CD4-positive, alpha-beta T cell (primary cell): ENCODE measurements at regions not wholly inside any gene's neighbourhood (a gene's known extent, or its start where the extent isn't known, plus 50 kb on each side); places are given as distances from the start of the nearest gene placed in this dataset.

ENCODE experiments used
- ATAC-seq: fragments of 200-7000 bp; cut with Tn5 transposase; one replicate; pipeline ENCODE4 v1.10.0; 2022; ENCODE audit warnings: mild to moderate bottlenecking; ENCODE audit not compliant: poor library complexity
- CTCF ChIA-PET: fragments of 350-600 bp; sonication (Branson Sonifier 250); formaldehyde crosslinking; loops from one replicate; lab custom pipeline; 2021; ENCODE audit warnings: antibody characterized with exemption, inconsistent platforms; lab: Charles Lee
- POLR2A ChIA-PET: fragments of 350-600 bp; sonication (Branson Sonifier 250); formaldehyde crosslinking; loops from one replicate; lab custom pipeline; 2021; ENCODE audit warnings: antibody characterized with exemption, inconsistent platforms; lab: Charles Lee
- DNase-seq, 14 experiments: peaks; one replicate each; pipeline ENCODE4 v3.0.0-alpha.2; 2013 to 2020; ENCODE audit warnings: mixed read lengths in 2 of 14
- H3K27ac ChIP-seq, 2 donors: one replicate each; pipeline versions ENCODE4 v1.5.1 to v1.7.0; 2013; ENCODE audit warnings: low read length in 2 of 2, low read depth in 1 of 2, mild to moderate bottlenecking in 1 of 2
- H3K27me3 ChIP-seq, 2 experiments: 1 replicate in 1 of 2; 2 replicates in 1 of 2; pipeline versions ENCODE4 v1.6.1 to v1.7.0; 2013; ENCODE audit warnings: low read length in 2 of 2, control low read depth in 1 of 2, mild to moderate bottlenecking in 1 of 2, moderate library complexity in 1 of 2; ENCODE audit not compliant: insufficient read depth in 2 of 2, control insufficient read depth in 1 of 2
- H3K36me3 ChIP-seq: one replicate; pipeline ENCODE4 v1.6.1; 2013; ENCODE audit warnings: low read length, control low read depth; ENCODE audit not compliant: insufficient read depth
- H3K4me1 ChIP-seq: one replicate; pipeline ENCODE4 v1.6.1; 2013; ENCODE audit warnings: low read length, control low read depth; ENCODE audit not compliant: insufficient read depth
- H3K4me3 ChIP-seq: one replicate; pipeline ENCODE4 v1.5.1; 2013; ENCODE audit warnings: mild to moderate bottlenecking, low read length, moderate library complexity
- H3K9me3 ChIP-seq, 2 experiments: 1 replicate in 1 of 2; 2 replicates in 1 of 2; pipeline versions ENCODE4 v1.6.1 to v1.7.0; 2013; ENCODE audit warnings: low read length in 2 of 2, mild to moderate bottlenecking in 2 of 2, control low read depth in 1 of 2, moderate library complexity in 1 of 2; ENCODE audit not compliant: control insufficient read depth in 1 of 2, insufficient read depth in 1 of 2
- H3K27ac Mint-ChIP-seq: one replicate; pipeline ENCODE4 v1.8.0; 2020; ENCODE audit warnings: mixed read lengths
- H3K27me3 Mint-ChIP-seq: one replicate; pipeline ENCODE4 v1.8.0; 2021; ENCODE audit warnings: mixed read lengths
- H3K36me3 Mint-ChIP-seq: one replicate; pipeline ENCODE4 v1.8.0; 2021; ENCODE audit warnings: low read depth, mixed read lengths
- H3K4me1 Mint-ChIP-seq: one replicate; pipeline ENCODE4 v1.8.0; 2021; ENCODE audit warnings: low read depth, mixed read lengths
- H3K4me3 Mint-ChIP-seq: one replicate; pipeline ENCODE4 v1.8.0; 2020; ENCODE audit warnings: mild to moderate bottlenecking, mixed read lengths
- H3K9me3 Mint-ChIP-seq: one replicate; pipeline ENCODE4 v1.8.0; 2020; ENCODE audit warnings: mixed read lengths
- CTCF ChIP-seq: fragments of 200-600 bp; IDR thresholded peaks from one replicate; pipeline ENCODE4 v1.8.0; 2022; ENCODE audit warnings: antibody characterized with exemption, mild to moderate bottlenecking
- intact Hi-C, 2 experiments: fragments of 100-400 bp; cut with DNase I in 1 of 2; cut with micrococcal nuclease in 1 of 2; formaldehyde crosslinking; loops; one replicate each; pipeline versions ENCODE4 v1.15.1 to v1.9.0; 2023 to 2025; cut with DNase I, micrococcal nuclease

- no peak for DNase-seq
Observed at GRCh38 chr7:98697485-98698240, 80.6 kb downstream of the NPTX2 start.

DNA sequence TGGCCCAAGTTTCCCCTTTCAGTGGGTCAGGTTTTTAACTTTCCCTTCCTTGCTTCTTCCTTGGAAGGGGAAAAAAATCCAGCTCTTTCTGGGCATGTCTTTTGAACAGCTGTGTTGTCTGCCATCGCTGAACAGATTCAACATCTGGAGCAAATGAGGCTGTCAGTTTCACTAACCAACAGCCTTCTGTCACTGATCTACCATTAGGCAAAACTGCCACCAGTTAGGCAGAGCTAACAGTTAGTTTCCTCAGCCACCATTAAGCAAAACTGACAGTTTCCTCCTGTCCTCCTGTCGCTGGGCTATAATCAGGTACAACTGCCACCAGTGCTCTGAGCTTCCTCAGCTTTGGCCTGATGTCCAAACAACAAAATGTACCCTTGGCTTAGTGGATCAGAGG lies 81.9 kb downstream of the NPTX2 start:
- Mint-ChIP-seq H3K9me3 (peaks cover 12% of the 10 kb centered on the region), H3K4me1 (no peaks in the 10 kb centered on the region), H3K4me3 (no peak overlapping the region), H3K27ac (no peak overlapping the region), H3K36me3 (no peaks in the 10 kb centered on the region), H3K27me3 (no peaks in the 10 kb centered on the region)
- ChIA-PET CTCF (interaction anchor here (0.6 kb wide), 1 partner anchor 12 kb away, joined by 4 read pairs; no protein-coding TSS in a partner anchor), POLR2A (no interaction called here)
- Histone ChIP-seq H3K4me1 (no peaks in the 10 kb centered on the region), H3K27ac (no peak overlapping the region), H3K9me3 (peaks cover 5 to 7% of the 10 kb centered on the region in 2 experiments), H3K36me3 (no peaks in the 10 kb centered on the region), H3K4me3 (no peak overlapping the region), H3K27me3 (no peaks in the 10 kb centered on the region)
- ATAC-seq (no peak), DNase-seq (no peak)
- intact Hi-C loops, result no loop called here
- TF ChIP-seq CTCF, result no peak

More at GRCh38 chr7:98697485-98698240, 80.6 kb downstream of the NPTX2 start:
- Mint-ChIP-seq H3K36me3 (no peaks in the 10 kb centered on the region), H3K9me3 (peaks cover 13% of the 10 kb centered on the region), H3K4me3 (no peak overlapping the region), H3K27me3 (no peaks in the 10 kb centered on the region), H3K27ac (no peak overlapping the region), H3K4me1 (no peaks in the 10 kb centered on the region)
- Histone ChIP-seq H3K9me3 (peaks cover 6 to 14% of the 10 kb centered on the region in 2 experiments), H3K4me3 (no peak overlapping the region), H3K27ac (no peak overlapping the region), H3K27me3 (no peaks in the 10 kb centered on the region), H3K4me1 (no peaks in the 10 kb centered on the region), H3K36me3 (no peaks in the 10 kb centered on the region)
- no peak for TF ChIP-seq CTCF
- ChIA-PET POLR2A (no interaction called here), CTCF (no interaction called here)
- intact Hi-C loops, result no loop called here
- no peak for ATAC-seq

GRCh38 chr7:98700533-98700932 lies 83.4 kb downstream of the NPTX2 start:
- no peak overlapping the region for H3K4me3 Mint-ChIP-seq
- H3K9me3 Mint-ChIP-seq, result peaks cover 9% of the 10 kb centered on the region
- ChIA-PET POLR2A (no interaction called here), CTCF (no interaction called here)
- no peak overlapping the region for H3K4me3 ChIP-seq
- H3K36me3 Mint-ChIP-seq, result no peaks in the 10 kb centered on the region
- H3K9me3 ChIP-seq, result peaks cover 0 to 9% of the 10 kb centered on the region in 2 experiments
- no peaks in the 10 kb centered on the region for H3K4me1 Mint-ChIP-seq
- H3K4me1 ChIP-seq, result no peaks in the 10 kb centered on the region
- H3K27me3 ChIP-seq, result no peaks in the 10 kb centered on the region
- no peak overlapping the region for H3K27ac ChIP-seq
- no peak for TF ChIP-seq CTCF
- no peaks in the 10 kb centered on the region for H3K36me3 ChIP-seq
- no peak for DNase-seq
- intact Hi-C loops, result no loop called here
- no peak for ATAC-seq
- no peak overlapping the region for H3K27ac Mint-ChIP-seq
- no peaks in the 10 kb centered on the region for H3K27me3 Mint-ChIP-seq
